ENCODE measurements at regions not wholly inside any gene's neighbourhood (a gene's known extent, or its start where the extent isn't known, plus 50 kb on each side); places are given as distances from the start of the nearest gene placed in this dataset.
"Not testable (repeated sequence)": the region's sequence is repeated elsewhere in the genome, so short reads cannot be mapped to it uniquely, and the experiment has no call there.

DNA sequence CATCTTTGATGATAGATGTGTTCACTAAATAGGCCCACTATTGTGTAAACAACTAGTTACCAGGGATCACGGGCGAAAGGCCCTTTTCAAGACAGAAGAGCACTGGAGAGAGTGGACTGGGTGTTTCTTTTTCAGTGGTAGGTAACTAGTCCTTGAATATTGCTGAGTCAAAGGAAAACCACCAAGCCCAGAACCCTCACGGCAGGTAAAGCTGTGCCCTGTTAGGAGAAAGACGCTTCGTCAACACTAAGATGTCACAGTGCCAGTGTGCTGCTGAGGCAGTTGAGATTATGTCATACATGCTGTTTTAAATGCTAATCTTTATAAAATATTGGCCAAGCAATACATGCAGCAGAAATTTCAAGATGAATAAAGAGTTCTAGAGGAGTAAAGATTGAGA, 578.6 kb downstream of the PYDC2 start:
- DNase-seq (ENCODE audit: low spot score) = no peak

DNA sequence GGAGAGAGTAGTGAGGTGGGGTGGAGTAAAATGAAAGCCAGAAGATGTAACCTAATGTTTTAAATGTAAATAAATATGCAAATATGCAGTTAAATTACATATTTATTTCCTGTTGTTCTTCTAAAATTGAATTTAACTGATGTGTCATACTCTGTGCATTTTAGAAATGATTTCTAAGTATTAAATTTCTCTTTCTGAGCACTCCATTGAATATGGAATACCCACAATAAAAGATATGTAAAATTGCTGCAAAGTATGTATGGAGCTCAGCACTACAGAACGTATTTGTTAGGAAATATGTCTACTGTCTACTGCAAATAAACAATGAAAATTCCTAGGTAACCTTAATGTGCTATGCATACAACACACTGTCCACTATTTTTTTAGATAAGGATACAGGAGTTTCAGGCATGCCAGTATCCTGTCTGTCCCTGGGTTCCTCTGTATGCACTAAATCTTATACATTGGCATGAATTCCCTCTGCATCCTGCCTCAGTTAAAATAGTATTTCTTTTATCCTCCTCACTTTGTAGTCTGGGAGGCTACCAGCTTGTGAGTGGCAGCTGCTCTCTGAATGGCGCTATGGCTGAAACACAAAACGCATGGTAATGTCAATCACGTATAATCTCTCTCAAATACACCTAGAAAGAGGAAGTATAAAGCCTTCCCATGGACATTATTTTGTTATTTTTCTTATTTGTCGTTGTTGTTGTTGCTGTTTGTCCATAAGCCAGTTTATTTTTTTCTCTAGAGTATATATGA, 579.5 kb downstream of the PYDC2 start:
- no peak for DNase-seq (ENCODE audit: low spot score)

DNA sequence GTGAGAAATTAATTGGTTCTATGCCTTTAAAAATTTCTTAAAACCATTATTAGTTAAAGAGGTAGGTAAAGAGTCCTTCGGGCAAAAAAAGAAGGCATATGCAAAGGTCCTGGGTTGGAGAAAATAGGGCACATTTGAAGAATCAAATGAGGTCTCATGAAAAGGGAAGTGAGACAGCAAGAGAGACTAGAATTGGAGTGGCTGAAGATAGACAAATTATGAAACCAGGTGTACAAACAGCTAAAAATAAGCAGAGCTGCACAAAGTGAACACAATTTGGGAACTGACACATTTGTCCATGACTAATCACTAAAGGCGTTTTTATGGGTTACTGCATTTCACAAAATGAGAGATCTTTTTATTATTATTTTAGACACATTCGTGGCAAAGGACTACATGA, 581.2 kb downstream of the PYDC2 start:
- DNase-seq (ENCODE audit: low spot score) = no peak

DNA sequence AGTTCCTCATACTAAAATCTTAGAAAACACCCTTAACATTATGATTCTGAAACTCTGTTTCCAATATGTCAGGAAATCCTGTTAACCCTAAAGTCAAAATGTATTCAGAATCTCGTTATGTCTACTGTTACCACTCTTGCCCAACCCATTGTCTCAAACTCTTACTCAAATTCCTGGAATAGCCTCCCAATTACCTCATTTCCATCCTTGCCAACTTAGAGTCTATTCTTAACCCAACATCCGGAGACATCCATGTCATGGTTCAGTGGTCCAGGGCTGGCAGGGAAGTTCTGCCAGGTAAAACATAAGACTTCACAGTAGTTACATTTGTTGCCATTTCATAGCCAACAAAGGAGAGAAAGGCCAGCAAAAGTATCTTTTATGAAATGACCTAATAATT, 593.9 kb downstream of the PYDC2 start:
- no peak for DNase-seq (ENCODE audit: low spot score)

DNA sequence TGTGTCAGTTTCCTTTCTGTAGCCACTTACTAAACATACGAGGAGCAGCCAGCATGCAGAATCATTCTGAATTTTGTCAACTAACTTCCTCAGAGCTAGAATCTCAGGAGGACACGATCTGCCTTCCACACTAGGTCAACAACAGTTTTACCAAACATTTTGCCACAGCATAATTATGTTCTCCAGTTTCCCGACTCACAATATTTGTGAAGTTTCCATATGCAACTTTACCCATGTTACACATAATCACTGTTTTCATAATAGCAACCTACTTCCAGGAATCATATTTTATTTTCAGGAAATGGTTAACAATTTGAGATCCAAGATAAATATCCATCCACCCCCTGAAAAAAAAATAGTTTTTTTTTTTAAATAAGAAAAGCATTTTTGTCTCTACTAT, 595.0 kb downstream of the PYDC2 start:
- DNase-seq (ENCODE audit: low spot score) = no peak

GRCh38 chr3:192057261-192057660, 596.3 kb downstream of the PYDC2 start:
- no peak for DNase-seq (ENCODE audit: low spot score)

- no peak for DNase-seq (ENCODE audit: low spot score)
These were observed 599.3 kb downstream of the PYDC2 start for GRCh38 chr3:192060160-192060781.

DNA sequence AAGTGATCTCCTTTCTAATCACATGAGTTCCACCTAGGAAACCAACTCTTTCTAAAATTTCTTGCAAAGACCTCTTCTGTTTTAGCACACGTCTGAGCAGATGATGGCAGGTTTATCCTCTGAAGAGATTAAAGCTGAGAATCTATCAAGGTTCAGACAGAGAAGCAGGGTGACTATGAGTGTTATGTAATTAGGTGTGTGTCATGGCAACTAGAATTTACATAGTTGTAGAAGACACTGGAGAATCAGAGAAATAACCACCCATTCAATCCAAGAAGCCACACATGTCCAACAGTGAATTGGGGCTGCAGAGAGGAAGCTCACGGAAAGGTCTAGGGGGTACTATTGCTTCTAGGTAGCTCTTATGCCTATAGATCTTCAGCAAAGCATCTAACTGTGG, 600.5 kb downstream of the PYDC2 start:
- no peak for DNase-seq (ENCODE audit: low spot score)

DNA sequence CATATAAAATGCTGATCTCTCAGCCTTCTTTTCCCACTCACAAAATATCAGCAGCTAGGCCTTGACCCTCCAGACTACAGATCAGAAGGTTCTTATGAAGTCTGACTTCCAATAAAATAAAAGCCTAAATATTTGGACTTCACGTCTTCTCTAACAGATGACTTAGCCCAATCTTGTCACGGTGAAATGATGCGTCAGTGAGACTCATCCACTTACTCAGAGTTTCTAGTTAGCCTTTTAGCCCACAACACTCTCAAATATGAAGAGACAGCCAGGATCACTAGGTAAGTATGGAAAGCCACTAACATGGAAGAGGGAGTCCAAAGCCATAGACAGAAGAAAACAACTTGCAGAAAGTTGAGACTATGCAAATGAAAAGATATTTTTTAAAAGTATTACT, 601.2 kb downstream of the PYDC2 start:
- no peak for DNase-seq (ENCODE audit: low spot score)

GRCh38 chr3:192063570-192063969, 602.6 kb downstream of the PYDC2 start:
- DNase-seq (ENCODE audit: low spot score) = no peak

GRCh38 chr3:192064959-192065358, 604.0 kb downstream of the PYDC2 start:
- no peak for DNase-seq (ENCODE audit: low spot score)

GRCh38 chr3:192066253-192066652, 605.3 kb downstream of the PYDC2 start:
- not testable (repeated sequence) for DNase-seq (ENCODE audit: low spot score)

- DNase-seq (ENCODE audit: low spot score) = no peak
These were observed 607.7 kb downstream of the PYDC2 start for GRCh38 chr3:192068464-192069254.

DNA sequence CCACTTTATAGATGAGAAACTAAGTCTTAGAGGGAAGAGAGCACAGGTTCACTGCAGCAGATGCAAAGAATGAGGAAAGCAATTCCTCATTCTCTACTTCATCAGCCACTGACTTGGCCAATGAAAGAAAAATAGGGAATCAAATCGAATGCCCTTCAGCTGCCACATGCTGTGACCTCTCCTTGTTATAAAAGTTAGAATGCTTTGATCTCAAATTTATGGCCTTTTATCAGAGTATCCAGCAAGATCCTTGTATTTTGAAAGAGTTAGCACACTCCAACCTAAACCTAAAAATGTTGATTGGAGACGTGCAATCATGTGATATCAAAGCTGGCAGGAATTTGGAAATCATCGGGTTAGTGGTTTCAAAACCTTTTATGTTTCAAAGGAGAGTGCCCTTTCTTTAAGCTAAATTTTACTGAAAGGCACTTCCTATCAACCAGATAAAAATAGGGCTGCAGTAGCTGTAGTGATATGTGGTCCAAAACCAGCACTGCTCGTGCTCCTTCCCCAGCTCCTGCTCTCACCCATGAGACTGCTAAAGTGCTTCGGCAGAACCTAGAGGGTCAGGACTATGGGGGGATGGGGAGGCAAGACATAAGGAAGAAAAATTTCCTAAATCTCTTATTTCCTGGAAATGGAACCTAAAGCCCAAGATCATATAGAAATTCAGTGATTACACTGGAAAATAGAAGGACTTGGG, 617.0 kb downstream of the PYDC2 start:
- DNase-seq (ENCODE audit: low spot score) = no peak

DNA sequence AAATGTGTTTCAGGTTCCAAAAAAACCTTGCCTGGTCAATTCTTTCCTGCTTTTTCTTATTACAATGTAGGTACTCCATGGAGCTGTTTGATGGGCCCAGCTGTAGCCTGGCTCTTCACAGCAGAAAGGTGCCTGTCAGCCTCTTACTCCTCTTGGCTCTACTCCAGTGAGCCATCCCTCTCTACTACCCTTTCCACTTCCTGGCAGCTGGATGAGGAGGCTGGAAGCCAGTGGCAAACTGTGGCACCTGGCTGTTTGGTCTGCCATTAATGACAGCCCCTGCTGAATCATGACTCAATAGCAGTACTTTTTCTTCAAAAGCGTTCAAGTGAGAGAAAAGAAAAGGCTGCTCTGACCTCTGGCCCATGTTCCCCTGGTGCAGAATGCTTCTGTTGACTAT, 618.1 kb downstream of the PYDC2 start:
- DNase-seq (ENCODE audit: low spot score) = no peak

DNA sequence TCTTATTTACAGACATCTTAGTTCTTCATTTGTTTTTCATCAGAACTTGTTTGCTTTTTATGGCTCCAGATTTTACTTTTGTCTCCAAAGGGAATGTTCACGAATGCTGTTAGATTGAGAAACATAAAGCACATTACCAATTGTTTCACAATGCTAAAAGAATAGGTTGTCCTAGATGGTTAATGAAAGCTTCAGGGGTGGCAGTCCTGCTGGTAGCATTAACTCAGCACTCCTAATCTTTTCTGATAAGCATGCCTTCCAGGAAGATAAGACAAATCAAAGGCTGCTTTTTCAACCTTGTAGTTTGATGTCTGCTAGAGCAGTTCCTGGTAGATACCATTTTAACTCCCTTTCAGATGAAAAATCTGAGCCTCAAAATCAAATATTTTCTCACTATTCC, 619.4 kb downstream of the PYDC2 start:
- DNase-seq (ENCODE audit: low spot score) = no peak

- DNase-seq (ENCODE audit: low spot score) = no peak
These were observed 622.0 kb downstream of the PYDC2 start for GRCh38 chr3:192082730-192083660.

All from left forelimb (tissue), 1 donor.